SH-SY5Y (cell line): ENCODE measurements at regions not wholly inside any gene's neighbourhood (a gene's known extent, or its start where the extent isn't known, plus 50 kb on each side); places are given as distances from the start of the nearest gene placed in this dataset.
A peak's percentile ranks its signal among the peaks of the same experiment; 100 is the strongest.

Experiments used
- GATA2 ChIP-seq: IDR thresholded peaks from 2 replicates; pipeline ENCODE4 v1.6.1; 2011; ENCODE audit warnings: mild to moderate bottlenecking, low read depth, low read length
- GATA3 ChIP-seq: IDR thresholded peaks from 2 replicates; pipeline ENCODE4 v1.6.1; 2011; ENCODE audit warnings: low read depth, mild to moderate bottlenecking, low read length, moderate library complexity

DNA sequence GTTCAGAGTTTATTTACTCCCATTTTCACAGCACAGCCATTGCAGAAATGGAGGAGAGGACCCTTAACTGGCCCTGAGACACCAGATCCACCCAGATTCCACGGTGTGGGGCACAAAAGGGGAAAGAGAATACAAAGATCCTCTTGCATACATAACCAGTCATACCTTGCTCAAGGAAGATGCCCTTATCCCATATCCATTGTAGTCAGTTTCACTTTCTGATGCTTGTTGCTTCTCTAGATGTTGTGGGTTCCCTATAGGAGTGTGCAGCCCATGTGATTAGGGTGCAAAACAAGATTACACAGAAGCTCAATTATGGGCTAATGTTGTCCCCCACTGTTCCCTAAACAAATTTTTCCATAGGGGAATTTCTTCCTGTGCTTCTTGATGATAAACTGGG, 1309.0 kb upstream of the PABPC4L start:
- TF ChIP-seq GATA3 (no peak), GATA2 (no peak)

DNA sequence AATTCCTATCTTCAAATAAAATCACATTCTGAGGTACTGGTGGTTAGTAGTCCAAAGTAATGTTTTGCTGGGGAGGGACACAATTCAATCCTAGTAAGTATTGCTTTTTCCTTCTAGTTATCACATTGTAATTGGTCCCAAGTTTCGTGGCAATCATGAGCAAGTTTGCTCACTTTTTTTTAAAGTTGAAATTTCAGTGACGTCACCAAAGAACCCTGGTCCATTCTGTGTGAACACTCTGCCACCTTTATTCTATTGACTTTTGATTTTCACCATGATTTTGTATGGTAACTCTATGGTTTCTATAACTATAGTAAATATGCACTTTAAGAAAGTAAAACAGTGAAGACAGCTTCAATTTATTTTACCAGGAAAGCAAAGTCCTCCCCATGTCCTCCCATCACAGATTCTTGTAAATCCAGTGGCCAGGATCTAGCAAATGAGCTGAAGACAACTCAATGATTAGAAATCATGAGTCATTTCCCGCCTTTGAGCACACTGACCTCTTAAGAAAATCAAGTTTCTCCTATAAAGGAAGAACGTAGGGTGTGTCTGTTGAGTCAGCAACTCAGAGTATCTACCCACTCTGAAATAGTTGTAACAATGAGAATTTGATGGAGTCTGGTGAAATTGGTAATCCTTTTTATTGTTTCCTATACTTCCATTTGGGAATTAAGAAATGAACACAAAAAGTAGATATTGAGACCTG, 1306.6 kb upstream of the PABPC4L start:
- no peak for TF ChIP-seq GATA2
- no peak for TF ChIP-seq GATA3

DNA sequence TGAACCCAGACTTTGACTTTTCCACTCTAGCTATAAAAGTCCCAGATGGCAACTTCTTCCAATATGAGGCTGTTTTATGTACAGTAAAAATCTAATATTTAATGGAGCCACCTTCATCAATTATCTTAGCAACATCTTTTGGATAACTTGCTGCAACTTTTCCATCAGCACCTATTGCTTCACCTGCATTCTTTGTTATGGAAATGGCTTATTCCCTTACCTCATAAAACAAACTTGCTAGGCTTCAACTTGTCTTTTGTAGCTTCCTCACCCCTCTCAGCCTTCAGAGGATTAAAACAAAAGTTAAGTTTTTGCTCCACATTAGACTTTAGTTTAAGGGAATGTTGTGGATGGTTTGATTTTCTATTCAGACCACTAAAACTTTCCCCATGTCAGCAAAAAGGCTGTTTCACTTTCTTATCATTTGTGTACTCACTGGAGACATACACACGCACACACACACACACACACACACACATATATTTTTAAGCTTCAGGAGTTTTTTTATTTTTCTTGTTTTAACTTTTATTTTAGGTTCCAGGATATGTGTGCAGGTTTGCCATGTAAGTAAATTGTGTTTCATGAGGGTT, 1296.1 kb upstream of the PABPC4L start:
- TF ChIP-seq GATA3: no peak
- no peak for TF ChIP-seq GATA2

DNA sequence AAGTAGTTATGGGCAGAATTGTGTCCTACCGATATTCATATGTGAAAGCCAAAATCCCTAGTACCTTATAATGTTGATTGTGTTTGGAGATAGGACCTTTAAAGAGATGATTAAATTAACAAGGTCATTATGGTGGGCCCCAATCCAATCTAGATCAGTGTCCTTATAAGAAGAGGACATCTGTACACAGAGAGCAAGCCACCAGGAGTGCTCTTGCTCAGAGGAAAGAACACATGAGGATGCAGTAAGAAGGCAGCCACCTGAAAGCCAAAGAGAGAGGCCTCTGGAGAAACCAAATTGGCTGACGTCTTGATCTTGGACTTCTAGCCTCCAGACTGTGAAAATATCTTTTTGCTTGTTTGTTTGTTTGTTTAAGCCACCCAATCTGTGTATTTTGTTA, 1290.8 kb upstream of the PABPC4L start:
- no peak for TF ChIP-seq GATA2
- TF ChIP-seq GATA3: no peak

DNA sequence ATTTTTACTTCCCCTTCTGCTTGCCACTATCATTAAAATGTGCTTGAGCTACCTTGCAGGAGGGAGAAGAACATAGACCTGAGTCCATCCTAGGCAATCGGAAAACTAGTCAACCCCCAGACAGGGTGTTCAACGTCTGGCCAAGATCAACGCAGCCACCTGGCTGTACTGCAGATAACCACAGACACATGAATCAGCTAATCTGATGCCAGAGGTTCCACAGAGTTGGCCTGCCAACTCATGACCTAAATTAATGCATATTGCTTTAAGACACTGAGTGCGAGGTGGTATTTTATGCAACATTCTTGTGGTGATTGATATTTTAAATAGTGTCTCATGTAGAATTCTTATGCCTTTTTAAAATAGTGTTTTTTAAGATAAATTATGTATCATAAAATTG, 1283.8 kb upstream of the PABPC4L start:
- no peak for TF ChIP-seq GATA3
- peak; percentile 80 for TF ChIP-seq GATA2

DNA sequence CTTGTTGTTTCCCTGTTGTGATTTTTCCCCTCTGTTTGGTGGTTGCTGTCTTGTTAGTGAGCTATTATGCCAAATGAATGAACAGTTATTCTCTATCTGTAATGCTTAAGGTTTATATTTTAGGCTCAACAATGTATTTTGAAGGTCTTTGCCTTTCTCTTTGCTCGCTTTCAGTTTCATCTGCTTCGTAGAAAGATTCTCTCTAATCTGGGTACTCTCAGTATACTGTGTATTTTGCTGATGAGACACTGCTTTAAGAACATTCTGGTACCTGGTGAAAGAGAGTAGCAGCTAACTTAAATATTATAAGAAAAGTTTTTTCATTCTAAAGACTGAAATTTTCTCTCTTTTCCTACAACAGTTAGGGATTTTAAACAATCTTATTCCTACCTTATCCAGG, 1274.7 kb upstream of the PABPC4L start:
- TF ChIP-seq GATA2 (no peak), GATA3 (no peak)

DNA sequence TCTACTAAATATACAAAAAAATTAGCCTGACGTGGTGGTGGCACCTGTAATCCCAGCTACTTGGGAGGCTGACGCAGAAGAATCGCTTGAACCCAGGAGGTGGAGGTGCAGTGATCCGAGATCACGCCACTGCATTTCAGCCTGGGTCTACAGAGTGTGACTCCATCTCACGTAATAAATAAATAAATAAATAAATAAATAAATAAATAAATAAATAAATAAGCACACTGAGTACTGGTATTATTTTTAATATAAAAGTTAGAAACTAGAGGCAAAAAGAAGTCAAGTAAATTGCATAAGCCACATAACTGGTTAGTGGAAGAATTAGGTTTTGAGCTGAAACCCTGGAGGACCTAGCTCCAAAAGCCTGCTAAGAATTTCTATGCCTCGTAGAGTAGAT, 1262.7 kb upstream of the PABPC4L start:
- TF ChIP-seq GATA2 (no peak), GATA3 (no peak)

DNA sequence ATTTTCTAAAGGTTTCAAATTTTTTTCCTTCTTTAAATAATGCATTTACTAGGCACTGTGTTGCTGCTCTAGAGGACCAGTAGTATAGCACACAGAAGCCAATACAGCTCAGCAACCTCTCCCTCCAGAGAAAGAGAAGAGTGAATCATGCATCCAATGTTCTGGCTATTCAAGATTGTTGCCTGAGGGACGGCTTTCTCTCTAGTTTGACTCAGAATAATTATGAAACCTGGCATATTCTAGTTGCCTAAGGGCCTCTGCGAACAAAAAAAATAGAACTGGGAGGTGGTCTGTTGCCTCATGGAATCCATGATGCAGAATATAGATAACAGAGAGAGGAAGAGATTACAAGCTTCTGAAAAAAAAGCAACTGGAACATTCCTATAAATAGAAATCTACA, 1233.3 kb upstream of the PABPC4L start:
- TF ChIP-seq GATA3 (no peak), GATA2 (no peak)

DNA sequence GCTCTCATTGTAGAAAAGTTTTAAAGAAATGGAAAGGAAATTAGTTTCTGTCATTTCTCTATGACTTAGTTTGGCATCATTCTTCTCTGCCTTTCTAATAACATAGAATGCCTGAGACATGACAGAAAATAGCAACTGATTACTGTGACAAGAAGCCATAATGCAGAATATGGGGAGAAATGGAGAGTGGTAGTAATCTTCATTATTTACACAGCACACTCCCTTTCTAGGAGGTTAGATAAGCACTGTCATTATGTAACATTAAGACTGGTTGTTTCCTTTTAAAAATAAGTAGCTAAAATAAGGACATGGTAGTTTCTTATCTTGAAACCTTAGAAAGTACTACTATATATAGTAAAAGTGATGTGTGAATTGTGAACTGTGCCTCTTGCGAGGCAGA, 1227.9 kb upstream of the PABPC4L start:
- TF ChIP-seq GATA2 (no peak), GATA3 (no peak)

DNA sequence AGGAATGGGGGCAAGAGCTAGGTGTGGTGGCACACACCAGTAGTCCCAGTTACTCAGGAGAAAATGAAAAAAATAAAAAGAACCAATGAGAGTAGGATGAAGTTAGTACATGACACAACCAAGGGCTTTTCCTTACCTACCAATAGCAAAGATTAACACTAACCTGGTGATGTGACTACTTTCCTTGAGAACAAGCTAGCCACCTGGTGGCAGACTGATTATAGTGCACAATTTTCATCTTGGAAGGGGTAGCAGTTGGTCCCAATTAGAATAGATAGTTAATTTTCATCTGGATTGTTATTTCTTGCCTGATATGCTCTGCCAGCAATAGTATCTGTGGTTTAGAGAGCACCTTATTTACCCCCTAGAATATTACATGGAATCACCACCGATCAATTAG, 1216.8 kb upstream of the PABPC4L start:
- TF ChIP-seq GATA3 (no peak), GATA2 (no peak)

DNA sequence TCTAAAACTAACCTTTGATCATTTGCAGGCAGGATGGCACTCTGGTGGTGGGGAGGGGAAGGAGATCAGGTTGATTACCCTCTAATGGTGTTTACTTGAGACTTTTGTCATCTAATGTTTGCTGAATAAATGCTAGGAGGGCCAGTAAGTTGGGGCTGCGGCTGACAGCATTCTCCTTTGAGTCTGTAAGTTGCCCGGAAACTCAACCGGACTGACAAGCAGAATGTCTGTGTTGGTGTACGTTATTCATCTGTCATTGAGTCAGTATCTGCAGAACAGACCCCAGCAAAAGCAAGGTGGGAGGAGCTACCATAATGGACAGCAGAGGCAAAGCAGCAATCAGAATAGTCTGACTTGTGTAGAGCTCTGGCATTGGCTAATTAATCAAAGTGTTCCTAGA, 1210.6 kb upstream of the PABPC4L start:
- TF ChIP-seq GATA2 (no peak), GATA3 (no peak)

DNA sequence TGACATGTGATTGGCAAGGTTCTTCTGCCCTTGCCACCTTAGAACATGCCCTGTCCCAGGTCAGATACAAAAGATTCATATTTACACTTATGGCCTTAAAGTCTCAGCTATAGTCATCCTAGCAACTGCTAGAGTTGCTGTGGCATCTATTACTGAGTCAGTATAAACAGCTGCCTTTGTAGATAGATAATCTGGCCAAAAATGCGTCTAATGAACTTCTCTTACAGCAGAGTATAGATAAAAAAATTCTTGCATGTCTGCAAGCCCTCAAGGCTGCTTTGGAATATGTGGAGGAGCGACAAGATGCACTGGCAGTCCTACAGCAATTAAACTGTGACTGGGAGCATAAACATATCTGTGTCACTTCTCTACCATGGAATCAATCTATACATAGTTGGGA, 1209.7 kb upstream of the PABPC4L start:
- TF ChIP-seq GATA2 (no peak), GATA3 (no peak)

DNA sequence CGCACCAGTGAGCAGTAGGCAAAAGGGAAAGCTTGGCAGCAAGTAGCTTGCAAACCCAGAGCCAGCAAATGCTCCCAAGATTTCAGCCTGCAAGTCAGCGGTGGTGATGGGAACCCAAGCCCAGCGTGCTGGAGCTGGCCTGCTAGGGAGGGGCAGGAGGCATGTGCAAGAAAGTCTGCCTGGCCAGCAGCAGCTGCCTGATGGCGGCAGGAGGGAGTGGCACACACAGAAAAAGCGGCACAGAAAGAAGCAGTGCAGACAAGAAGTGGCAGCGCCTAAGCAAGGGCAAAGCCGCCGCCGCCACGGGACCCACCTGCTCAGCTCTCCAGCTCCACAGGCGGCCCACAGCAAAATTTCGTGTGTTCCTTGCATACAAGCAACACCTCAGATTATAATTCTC, 1206.5 kb upstream of the PABPC4L start:
- TF ChIP-seq GATA3 (no peak), GATA2 (no peak)

DNA sequence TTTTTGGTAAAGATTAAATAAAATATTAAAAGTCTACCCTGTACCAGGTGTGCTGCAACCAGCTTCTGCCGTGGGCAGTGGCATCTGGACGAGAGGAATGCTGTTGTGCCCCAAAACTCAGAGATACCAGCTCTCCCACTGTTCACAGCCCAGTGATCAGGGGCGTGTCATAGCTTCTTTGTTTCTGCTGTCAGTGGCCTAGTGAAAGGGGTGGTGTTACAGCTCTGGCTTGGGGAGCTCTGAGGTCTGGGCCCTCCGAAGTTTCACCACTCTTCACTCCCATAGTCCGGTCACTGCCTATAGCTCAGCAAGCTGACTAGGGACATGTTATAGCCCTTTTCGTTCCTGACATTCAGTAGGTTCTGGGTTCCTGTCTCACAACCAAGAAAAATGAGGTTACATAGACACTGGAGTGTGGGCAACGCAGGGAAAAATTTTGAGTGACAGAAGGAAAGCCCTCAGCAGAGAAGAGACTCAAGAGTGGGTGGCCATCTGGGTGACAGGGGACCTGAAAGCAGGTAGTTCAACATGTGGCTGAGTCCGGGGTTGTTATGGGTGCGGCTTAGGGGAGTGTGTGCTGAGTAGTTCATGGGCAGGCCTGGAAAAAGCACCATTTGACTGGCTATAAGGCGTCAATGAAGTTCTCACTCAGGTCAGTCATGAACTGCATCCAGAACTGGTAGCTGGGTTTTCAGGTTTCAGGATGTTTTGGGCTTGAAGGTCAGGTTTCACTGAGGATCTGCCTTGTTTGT, 1184.4 kb upstream of the PABPC4L start:
- TF ChIP-seq GATA2 (no peak), GATA3 (no peak)
